Duodenal mucosa (tissue), 2 donors: ENCODE measurements at regions not wholly inside any gene's neighbourhood (a gene's known extent, or its start where the extent isn't known, plus 50 kb on each side); places are given as distances from the start of the nearest gene placed in this dataset.

Source experiments
- H3K27ac ChIP-seq: one replicate; pipeline ENCODE4 v1.7.0; 2013; ENCODE audit warnings: low read depth, low read length
- H3K27me3 ChIP-seq, 2 donors: one replicate each; pipeline ENCODE4 v1.7.0; 2013; ENCODE audit warnings: low read length in 2 of 2, control low read depth in 1 of 2; ENCODE audit not compliant: insufficient read depth in 2 of 2, control insufficient read depth in 1 of 2
- H3K36me3 ChIP-seq, 2 donors: one replicate each; pipeline ENCODE4 v1.7.0; 2013; ENCODE audit warnings: low read length in 2 of 2, control low read depth in 1 of 2; ENCODE audit not compliant: insufficient read depth in 2 of 2, control insufficient read depth in 1 of 2
- H3K4me1 ChIP-seq, 2 donors: one replicate each; pipeline ENCODE4 v1.7.0; 2013; ENCODE audit warnings: low read length in 2 of 2, control low read depth in 1 of 2; ENCODE audit not compliant: insufficient read depth in 2 of 2, control insufficient read depth in 1 of 2
- H3K4me3 ChIP-seq, 2 donors: one replicate each; pipeline ENCODE4 v1.7.0; 2013; ENCODE audit warnings: low read length in 2 of 2, low read depth in 1 of 2
- H3K9ac ChIP-seq, 2 donors: one replicate each; pipeline ENCODE4 v1.7.0; 2013; ENCODE audit warnings: low read length in 2 of 2, low read depth in 1 of 2
- H3K9me3 ChIP-seq, 2 donors: one replicate each; pipeline ENCODE4 v1.7.0; 2013; ENCODE audit warnings: low read length in 2 of 2, control low read depth in 1 of 2; ENCODE audit not compliant: control insufficient read depth in 1 of 2

- Histone ChIP-seq H3K9me3 (no peaks in the 10 kb centered on the region), H3K36me3 (peaks cover 8 to 20% of the 10 kb centered on the region in 2 donors), H3K9ac (no peak overlapping the region), H3K27me3 (no peaks in the 10 kb centered on the region), H3K4me1 (peaks cover 0 to 10% of the 10 kb centered on the region in 2 donors), H3K4me3 (no peak overlapping the region), H3K27ac (no peak overlapping the region)
These were observed 472.8 kb downstream of the SHQ1 start for GRCh38 chr3:72375237-72376076.

GRCh38 chr3:72373139-72373538 lies 475.1 kb downstream of the SHQ1 start:
- H3K9me3 ChIP-seq = no peaks in the 10 kb centered on the region

GRCh38 chr3:72372161-72372560 lies 476.1 kb downstream of the SHQ1 start:
- H3K9ac ChIP-seq = no peak overlapping the region
- H3K36me3 ChIP-seq = peaks cover 0 to 3% of the 10 kb centered on the region in 2 donors
- H3K27ac ChIP-seq = no peak overlapping the region
- no peak overlapping the region for H3K4me3 ChIP-seq
- H3K27me3 ChIP-seq = no peaks in the 10 kb centered on the region
- H3K4me1 ChIP-seq = no peaks in the 10 kb centered on the region
- no peaks in the 10 kb centered on the region for H3K9me3 ChIP-seq

More at GRCh38 chr3:72373139-72373538, 475.1 kb downstream of the SHQ1 start:
- Histone ChIP-seq H3K9ac (no peak overlapping the region), H3K4me3 (no peak overlapping the region), H3K27me3 (no peaks in the 10 kb centered on the region), H3K36me3 (peaks cover under 1 to 10% of the 10 kb centered on the region in 2 donors), H3K27ac (no peak overlapping the region), H3K4me1 (no peaks in the 10 kb centered on the region)

- no peaks in the 10 kb centered on the region for H3K36me3 ChIP-seq
- no peak overlapping the region for H3K27ac ChIP-seq
These were observed 476.8 kb downstream of the SHQ1 start for GRCh38 chr3:72371431-72371830.

GRCh38 chr3:72370947-72371346 lies 477.3 kb downstream of the SHQ1 start:
- no peak overlapping the region for H3K27ac ChIP-seq
- no peak overlapping the region for H3K4me3 ChIP-seq
- no peaks in the 10 kb centered on the region for H3K36me3 ChIP-seq
- H3K9ac ChIP-seq = no peak overlapping the region
- no peaks in the 10 kb centered on the region for H3K9me3 ChIP-seq
- H3K4me1 ChIP-seq = no peaks in the 10 kb centered on the region
- H3K27me3 ChIP-seq = no peaks in the 10 kb centered on the region

More at GRCh38 chr3:72371431-72371830, 476.8 kb downstream of the SHQ1 start:
- H3K27me3 ChIP-seq = no peaks in the 10 kb centered on the region
- H3K9me3 ChIP-seq = no peaks in the 10 kb centered on the region
- H3K4me3 ChIP-seq = no peak overlapping the region
- H3K9ac ChIP-seq = no peak overlapping the region
- H3K4me1 ChIP-seq = no peaks in the 10 kb centered on the region

- no peak overlapping the region for H3K9ac ChIP-seq
- H3K27me3 ChIP-seq = no peaks in the 10 kb centered on the region
- no peaks in the 10 kb centered on the region for H3K9me3 ChIP-seq
- H3K36me3 ChIP-seq = no peaks in the 10 kb centered on the region
- no peak overlapping the region for H3K27ac ChIP-seq
- H3K4me3 ChIP-seq = no peak overlapping the region
- no peaks in the 10 kb centered on the region for H3K4me1 ChIP-seq
These were observed 478.6 kb downstream of the SHQ1 start for GRCh38 chr3:72369681-72370080.

GRCh38 chr3:72368331-72368975 lies 479.8 kb downstream of the SHQ1 start:
- H3K4me3 ChIP-seq = no peak overlapping the region
- no peaks in the 10 kb centered on the region for H3K9me3 ChIP-seq
- H3K27ac ChIP-seq = no peak overlapping the region
- no peaks in the 10 kb centered on the region for H3K36me3 ChIP-seq
- H3K9ac ChIP-seq = no peak overlapping the region
- no peaks in the 10 kb centered on the region for H3K27me3 ChIP-seq
- H3K4me1 ChIP-seq = no peaks in the 10 kb centered on the region

GRCh38 chr3:72361990-72362389 lies 486.3 kb downstream of the SHQ1 start:
- Histone ChIP-seq H3K36me3 (no peaks in the 10 kb centered on the region), H3K4me1 (no peaks in the 10 kb centered on the region), H3K9ac (no peak overlapping the region), H3K27ac (no peak overlapping the region), H3K27me3 (no peaks in the 10 kb centered on the region), H3K4me3 (no peak overlapping the region), H3K9me3 (no peaks in the 10 kb centered on the region)

GRCh38 chr3:72359743-72360142 lies 488.5 kb downstream of the SHQ1 start:
- no peak overlapping the region for H3K27ac ChIP-seq
- no peaks in the 10 kb centered on the region for H3K36me3 ChIP-seq
- H3K27me3 ChIP-seq = no peaks in the 10 kb centered on the region
- H3K4me1 ChIP-seq = no peaks in the 10 kb centered on the region
- H3K9ac ChIP-seq = no peak overlapping the region
- H3K9me3 ChIP-seq = no peaks in the 10 kb centered on the region
- H3K4me3 ChIP-seq = no peak overlapping the region

GRCh38 chr3:72355168-72355567 lies 493.1 kb downstream of the SHQ1 start:
- Histone ChIP-seq H3K9me3 (no peaks in the 10 kb centered on the region), H3K27ac (no peak overlapping the region), H3K4me3 (no peak overlapping the region), H3K36me3 (no peaks in the 10 kb centered on the region), H3K4me1 (no peaks in the 10 kb centered on the region), H3K9ac (no peak overlapping the region), H3K27me3 (no peaks in the 10 kb centered on the region)
